Renal cortical epithelial cell (primary cell): ENCODE measurements at regions not wholly inside any gene's neighbourhood (a gene's known extent, or its start where the extent isn't known, plus 50 kb on each side); places are given as distances from the start of the nearest gene placed in this dataset.
"Not testable (repeated sequence)": the region's sequence is repeated elsewhere in the genome, so short reads cannot be mapped to it uniquely, and the experiment has no call there.

Experiments used
- DNase-seq: peaks from one replicate; pipeline ENCODE4 v3.0.0-alpha.2; 2011; ENCODE audit warnings: low read depth

DNA sequence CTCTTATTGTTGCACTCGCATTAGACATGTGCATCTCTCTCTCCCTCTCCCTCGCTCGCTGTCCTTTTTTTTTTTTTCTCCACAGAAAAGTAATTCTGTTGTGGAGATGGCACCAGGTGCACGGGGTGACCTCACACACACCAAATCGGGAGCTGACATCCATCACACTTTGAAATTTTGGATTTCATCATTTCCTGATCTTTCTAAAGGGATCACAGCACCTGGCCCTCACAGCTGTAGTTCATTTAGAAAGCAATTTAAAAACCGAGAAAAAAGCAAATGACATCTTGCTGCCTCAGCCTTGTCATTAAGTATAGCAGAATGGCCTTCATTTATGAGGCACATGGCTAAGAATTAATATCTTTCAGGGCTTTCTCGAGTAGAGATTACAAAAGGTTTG is 717.2 kb downstream of the RNF144A start:
- DNase-seq: no peak

DNA sequence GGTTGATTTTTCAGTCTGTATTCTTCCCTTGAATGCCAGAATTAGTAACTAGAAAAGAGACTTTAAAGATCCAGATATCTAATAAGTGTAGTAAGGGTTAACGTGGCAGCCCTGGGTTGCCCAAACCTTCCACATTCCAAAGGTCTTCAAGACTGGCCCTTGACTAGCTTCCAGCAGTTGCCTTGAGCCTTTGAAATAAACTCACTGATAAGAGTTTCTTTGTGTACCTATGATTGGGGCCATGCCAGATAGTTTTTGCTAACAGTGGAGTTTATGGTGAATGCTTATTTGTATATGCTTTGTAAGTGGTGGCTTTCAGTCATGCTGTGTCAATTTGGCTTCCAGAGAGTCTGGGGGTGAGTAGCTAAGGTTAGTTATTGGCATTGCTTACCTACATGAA is 722.3 kb downstream of the RNF144A start:
- no peak for DNase-seq

DNA sequence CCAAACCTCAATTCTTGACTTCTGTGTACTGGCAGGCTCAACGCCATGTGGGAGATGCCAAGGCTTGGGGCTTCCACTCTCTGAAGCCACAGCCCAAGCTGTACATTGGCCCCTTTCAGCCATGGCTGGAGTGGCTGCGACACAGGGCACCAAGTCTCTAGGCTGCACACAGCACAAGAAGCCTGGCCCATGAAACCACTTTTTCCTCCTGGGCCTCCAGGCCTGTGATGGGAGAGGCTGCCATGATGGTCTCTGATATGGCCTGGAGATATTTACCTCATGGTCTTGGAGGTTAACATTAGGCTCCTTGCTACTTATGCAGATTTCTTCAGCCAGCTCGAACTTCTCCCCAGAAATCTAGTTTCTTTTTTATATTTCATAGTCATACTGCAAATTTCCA is 724.1 kb downstream of the RNF144A start:
- DNase-seq: not testable (repeated sequence)

DNA sequence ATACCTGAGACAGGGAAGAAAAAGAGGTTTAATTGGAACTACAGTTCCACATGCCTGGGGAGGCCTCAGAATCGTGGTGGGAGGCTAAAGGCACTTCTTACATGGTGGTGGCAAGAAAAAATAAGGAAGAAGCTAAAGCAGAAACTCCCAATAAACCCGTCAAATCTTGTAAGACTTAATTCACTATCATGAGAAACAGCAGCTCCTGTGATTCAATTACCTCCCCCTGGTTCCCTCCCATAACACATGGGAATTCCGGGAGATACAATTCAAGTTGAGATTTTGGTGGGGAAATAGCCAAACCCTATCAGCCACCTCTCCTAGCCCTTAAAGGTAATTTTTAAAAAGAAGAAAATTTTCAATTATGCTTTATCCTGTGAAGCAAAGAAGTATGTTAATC is 728.8 kb downstream of the RNF144A start:
- DNase-seq: no peak

DNA sequence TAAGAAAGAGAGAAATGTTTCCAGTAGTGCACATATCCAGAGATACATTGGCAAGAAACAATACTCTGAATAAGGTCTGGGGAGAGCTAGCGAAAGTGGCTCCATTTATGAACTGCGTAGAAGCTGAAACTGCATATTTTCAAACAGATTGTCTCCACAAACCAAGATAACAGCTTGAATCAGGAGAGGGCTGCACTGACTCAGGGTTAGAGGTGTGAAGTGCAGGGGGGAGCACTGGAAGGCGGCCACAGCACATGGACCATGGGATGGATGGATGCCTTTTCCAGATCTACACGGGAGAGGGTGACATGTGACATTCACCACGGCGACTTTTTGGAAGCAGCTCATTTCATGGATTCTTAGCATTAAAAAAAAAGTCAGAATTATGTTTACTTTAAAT is 729.4 kb downstream of the RNF144A start:
- DNase-seq: no peak

DNA sequence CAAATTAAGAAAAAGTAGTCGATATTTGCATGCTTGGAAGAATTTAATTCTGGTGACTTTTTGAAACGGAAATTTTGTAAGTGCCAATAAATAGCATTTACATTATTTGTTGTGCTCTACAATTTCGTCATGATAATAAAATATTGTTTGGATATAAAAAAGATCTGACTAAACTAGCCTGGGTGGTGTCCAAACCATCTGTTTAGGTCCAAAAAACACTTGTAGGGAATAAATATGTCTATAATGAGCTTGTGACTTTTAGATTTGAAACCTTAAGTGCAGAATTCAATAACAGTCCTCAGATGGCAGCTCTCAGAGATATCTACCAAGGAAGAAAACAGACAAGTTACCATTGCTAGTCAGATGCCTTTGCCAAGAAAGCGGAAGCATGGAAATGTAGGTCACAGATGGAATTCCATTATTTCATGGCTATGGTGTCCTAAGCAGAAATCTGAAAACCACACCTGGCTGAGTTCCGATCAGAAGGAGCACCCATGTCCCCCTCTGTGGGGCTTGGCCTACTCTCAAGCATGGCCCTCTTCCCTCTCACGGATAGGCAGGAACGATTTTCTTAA is 731.1 kb downstream of the RNF144A start:
- no peak for DNase-seq

DNA sequence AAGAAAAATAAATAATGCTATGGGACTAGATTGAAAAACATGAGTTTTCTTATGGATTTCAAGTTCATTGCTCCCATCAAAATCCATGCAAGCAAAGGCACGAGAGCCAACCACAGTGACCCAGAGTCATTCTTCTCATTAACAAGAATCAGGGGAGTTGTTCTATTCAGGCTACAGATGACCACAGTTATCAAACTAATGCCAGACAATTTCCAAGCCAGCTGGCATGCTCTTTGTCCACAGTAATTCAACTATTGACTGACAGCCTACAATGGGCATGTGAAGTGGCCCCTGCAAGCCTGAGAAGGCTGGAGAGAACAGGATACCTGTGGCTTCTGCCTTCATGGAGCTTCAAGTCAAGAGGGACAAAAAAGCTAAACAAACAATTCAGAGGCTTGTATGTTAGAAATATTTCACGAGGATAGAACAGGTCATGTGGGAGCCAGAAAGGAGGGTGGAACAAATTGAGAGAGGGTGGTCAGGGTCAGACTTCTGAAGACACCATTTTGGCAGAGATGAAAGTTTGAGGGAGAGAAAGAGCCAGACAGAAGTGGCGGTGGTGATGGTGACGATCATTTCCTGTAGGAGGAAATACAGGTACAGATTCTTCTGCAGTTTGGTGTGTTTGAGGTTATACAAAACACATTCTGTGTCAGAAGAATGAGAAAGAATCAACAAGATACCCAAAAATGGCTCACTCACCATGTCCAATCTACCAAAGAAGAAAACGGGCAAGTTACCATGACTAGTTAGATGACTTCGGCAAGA is 732.4 kb downstream of the RNF144A start:
- no peak for DNase-seq

DNA sequence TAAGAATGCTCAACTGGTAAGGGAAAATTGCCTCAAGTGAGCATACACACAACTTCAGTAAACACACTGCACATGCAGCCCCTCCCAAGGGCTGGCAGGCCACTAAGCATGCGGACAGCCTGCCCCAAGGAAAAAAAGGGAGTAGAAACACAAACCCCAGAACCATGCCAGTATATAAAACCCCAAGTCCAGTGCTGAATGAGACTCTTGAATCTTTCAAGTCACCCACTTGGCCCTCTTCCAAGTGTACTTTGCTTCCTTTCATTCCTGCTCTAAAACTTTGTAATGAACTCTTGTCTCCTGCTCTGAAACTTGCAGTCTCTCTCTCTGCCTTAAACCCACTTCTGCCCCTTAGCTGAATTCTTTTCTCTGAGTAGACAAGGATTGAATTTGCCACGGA is 736.4 kb downstream of the RNF144A start:
- no peak for DNase-seq

DNA sequence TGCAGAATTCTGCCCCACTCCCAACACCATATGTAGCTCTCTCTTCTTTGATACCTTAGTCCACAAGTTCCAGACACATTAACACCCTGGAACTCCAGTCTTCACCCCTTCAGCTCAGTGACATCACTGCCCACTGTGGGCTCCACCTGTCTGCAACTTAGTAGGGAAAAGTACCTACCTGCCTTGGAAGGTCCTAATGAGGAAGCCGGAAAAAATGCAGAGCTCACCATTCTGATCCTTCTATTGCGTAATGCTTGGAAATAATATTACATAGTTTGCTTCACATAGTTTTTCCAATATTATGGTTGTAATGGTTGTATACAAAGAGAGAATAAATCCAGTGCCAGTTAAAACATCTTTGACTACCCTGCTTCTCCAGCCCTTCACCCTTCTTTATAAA is 738.4 kb downstream of the RNF144A start:
- no peak for DNase-seq

DNA sequence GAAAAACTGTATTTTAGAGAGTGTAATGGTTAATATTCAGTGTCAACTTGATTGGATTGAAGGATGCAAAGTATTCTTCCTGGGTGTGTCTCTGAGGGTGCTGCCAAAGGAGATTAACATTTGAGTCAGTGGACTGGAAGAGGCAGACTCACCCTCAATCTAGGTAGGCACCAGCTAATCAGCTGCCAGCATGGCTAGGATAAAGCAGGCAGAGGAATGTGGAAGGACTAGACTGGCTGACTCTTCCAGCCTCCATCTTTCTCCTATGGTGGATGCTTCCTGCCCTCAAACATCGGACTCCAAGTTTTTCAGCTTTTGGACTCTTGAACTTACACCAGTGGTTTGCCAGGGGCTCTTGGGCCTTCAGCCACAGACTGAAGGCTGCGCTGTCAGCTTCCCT is 740.3 kb downstream of the RNF144A start:
- DNase-seq: not testable (repeated sequence)

DNA sequence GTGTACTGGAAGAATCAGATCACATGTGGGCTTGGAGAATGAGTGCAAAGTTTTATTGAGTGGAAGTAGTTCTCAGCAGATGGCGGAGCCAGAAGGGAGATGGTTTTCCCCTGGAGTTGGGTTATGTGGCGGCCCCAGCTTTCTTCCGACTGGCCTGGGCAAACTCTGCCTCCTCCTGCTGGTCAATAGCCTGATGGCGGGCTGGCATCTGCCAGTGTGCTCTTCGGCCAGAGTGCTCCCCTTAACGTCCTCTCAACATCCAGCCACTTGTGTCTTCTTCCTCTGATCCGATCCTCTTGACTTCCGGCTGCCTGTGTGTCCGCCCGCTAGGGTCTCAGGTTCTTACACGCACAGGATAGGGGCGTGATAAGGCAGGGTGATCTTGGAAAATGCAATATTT is 741.3 kb downstream of the RNF144A start:
- no peak for DNase-seq

DNA sequence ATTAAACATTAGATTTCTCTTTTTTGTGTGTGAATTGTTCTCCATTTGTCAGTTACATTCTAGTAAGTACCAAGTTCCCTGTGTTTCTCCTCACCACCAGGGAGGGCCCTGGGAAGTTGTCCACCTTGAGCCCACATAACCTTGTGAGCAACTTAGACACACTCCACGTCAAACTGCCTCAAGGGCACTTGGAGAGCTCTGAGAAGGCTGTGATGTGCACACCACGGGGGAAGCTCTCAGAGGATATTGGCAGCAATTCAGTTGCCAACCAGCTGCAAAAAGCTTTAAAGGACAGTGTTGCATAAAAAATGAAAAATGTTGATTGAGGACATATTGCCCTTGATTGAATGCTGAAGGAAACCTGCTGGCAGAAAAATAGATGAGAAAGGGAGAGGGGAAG is 743.6 kb downstream of the RNF144A start:
- DNase-seq: no peak

DNA sequence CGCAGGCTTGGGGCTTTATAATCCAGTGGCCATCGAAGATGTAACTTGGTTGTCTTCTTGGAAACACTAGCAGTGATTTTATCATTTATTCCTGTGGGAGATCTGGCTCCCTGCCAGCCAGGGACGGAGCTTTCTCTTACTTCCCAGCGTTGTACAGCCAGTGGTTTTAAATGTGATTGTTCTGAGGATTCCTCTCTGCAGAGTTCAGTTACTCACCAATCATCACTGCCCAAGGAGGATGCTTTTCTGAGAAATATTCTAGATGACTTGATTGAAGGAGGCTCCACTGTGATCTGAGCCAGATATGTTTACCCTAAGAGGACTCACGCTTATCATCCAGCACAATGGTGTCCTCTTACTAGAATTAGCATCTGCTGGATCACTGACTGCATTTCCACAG is 744.3 kb downstream of the RNF144A start:
- peak; percentile 2 for DNase-seq

DNA sequence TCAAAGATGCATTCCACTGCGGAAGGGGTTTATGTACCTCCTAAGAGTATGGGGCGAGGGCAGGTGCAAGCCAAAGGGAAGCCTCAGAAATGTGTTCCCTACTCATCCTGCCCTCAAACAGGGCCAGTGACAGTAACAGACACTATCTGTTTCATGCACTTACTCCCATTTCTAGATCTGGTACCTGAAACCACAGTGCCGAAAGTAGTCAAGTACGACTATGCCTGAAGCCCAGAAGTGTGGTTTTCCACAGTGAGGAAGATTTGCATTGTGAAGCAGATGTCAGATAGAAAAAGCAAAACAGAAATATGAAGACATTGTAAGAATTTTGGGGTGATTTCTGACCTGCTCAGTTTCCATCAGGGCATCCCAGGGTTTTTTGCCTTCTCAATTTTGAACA is 748.7 kb downstream of the RNF144A start:
- DNase-seq: no peak

DNA sequence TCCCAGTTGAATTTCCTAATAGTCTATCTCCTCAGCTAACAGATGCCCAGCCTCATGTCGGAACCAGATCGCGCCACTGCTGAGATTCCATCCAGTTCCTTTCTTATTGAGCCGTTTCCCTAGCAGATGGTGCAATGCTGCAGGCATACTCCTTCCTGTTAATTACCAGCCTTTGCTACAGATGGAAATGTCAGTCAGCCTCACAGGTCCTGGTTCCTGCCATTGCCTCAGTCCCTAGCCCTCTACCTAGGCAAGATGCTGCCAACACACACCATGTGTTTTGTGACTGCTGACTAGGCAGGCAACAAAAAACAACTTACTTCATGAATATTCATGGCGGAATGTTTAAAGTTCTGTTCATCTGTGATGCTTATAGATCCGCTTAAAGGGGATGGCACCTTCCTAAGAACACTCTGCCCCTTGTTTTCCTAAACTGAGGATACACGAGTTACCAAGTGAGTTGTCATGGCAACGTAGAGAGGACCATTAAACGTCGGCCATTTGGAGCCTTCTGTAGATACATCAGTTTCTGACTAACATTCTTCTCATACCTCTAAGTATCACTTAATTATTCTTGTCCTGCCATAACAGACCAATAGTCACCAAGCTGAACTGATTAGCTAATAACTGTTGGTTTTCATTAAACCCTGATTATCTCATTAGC is 749.5 kb downstream of the RNF144A start:
- no peak for DNase-seq

DNA sequence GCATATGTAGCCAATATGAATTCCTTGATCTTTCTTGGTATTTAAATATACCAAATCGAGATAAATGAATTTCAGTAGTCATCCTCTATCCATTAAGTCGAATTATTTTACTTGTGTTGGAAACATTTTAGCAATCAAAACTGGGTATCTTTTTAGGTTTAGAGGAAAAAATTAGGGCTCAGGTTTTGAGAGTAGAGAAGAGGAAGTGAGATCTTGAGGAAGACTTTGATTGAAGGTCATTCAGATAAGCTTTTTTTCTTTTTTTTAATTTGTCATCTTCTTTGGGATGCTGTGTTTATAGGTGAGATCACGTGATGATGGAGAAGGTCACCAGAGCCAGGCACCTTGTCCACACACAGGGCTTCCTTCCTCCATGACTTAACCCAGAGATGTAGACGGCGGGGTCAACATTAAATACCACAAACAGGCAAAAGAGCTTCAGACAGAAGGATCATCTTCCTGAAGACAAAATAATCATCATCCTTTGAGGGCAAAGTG is 750.1 kb downstream of the RNF144A start:
- DNase-seq: no peak

DNA sequence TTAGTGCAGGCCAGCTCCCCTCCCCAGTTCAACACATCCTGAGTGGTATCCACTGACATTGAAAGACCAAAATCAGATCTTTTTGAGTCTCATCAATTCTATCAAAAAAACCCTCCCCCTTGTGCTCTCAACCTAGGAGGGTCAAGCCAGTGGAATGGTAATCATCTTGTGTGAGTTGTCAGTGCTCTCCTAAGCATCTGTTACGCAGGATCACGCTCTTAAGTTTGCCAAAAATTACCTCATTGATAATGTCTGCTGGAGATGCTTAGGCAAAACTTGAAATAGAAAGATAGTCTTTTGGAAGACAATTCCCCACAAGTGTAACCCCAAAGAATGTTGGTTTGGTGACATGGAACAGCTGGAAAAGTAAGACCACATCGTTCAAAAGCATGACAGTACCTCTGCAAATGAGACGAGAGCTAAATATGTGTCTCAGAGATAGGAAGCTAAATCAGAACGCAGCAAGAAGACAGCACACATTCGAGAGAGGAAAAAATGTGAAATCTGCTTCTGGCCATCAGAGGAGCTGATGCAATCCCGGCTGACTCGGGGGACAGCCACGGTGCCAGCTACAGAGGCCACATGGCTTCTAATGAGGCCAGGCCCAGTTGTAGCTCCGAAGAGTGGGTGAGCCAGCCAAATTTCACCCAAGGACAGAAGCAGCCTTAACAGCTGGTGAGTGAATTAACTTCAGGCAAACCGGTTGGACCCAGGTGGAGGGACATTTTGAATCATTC is 753.9 kb downstream of the RNF144A start:
- DNase-seq: no peak

DNA sequence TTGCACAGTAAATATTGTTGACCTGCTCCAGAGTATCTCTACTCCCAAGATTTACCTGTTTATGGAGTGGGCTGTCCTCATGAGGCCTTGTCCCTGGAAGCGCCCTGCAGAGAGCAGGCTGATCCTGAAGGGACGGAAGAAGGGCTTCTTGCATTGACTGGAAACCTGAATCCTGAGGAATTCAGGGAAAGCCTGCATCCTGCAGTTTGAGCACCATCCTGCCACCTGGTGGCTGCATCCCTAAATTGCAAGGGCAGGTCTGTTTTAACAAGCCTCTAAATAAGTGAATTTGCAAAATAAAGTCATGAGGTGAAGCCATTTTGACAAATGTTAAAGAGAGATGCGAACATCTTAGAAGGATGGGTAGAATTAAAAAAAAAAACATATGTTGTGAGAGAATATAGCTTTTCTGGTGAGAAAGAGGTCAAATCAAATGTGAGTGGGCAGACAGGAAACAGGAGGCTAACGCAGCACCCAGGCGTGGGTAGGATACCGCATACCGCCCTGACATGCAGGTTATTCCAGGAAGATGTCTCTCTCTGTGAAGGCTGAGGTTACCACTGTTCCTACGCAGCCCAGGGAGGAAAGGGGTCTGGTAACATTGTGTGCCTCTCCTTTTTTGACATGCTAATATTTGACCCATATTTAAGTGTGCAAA is 754.9 kb downstream of the RNF144A start:
- peak; percentile 42 for DNase-seq

DNA sequence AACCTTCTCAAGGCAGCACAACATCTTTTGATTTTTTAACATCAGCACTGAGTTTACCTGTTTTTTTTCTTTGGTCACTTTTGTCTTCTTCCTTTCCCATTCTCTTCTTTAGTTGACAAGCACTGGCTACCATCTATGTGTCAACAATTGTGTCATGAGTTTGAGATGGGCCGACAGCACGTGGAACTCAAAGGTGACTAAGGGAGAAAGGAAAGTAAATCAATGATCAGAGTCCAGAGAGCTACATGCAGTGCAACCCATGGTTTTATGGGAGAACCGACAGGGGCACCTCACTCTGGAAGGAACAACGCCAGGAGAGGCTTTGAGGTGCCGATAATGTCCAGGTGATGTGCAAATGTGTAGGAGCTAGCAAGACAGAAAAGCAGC is 755.5 kb downstream of the RNF144A start:
- DNase-seq: no peak

DNA sequence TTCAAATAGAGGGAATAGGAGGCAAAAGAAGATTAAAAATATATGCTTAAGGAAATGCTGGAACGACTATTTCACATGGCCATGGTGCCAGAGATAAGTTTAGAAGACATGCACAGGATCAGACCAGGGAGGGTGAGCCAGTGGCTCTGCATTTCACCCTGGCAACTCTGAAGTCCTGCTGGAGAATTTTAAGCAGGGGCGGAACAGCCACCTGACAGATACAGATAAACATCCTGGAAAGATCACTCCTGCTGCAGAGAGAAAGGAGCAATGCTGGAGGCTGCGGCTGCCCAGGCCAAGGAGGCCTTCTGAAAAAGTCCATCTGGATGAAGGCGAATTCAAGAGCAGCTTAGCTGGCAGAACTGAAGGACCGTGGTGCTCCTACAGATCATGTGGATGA is 755.9 kb downstream of the RNF144A start:
- DNase-seq: no peak

DNA sequence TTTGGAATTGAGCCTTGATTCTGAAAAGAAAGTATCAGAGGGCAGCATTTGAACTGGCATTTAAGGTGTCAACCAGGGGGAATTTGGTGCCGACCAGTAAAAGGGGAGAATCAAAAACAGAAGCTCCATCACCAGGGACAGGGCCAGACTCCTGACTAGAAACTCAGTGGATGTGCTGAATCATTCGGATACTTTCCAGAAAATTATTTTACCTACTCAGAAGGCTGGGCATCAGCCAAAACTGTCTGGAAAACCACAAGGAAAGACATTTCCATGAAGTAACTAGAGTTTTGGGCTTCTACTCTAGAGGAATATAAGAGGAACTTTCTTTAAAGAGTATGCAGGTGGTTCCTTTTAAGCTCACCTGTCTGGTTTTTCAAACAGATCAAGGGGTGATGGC is 756.6 kb downstream of the RNF144A start:
- DNase-seq: no peak

DNA sequence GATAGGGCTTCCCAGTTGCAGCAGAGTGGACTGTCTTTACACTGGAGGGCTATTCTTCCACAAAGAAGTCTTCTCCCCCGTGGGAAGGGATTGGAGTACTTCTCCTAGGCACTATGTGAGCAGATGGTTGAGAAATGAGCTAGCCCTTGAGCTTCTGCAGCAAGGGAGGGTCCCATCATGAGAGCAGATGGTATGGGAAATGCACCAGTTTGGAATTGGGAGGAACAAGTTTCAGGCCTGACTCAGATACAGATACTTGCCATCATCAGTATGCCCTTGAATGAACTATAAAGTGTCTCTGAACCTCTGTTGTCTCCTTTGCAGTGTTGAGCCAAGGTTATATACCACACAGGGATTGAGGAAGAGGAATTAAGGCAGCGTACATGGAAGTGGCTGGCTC is 757.4 kb downstream of the RNF144A start:
- DNase-seq: no peak
